ENCODE measurements at regions not wholly inside any gene's neighbourhood (a gene's known extent, or its start where the extent isn't known, plus 50 kb on each side); places are given as distances from the start of the nearest gene placed in this dataset.

DNA sequence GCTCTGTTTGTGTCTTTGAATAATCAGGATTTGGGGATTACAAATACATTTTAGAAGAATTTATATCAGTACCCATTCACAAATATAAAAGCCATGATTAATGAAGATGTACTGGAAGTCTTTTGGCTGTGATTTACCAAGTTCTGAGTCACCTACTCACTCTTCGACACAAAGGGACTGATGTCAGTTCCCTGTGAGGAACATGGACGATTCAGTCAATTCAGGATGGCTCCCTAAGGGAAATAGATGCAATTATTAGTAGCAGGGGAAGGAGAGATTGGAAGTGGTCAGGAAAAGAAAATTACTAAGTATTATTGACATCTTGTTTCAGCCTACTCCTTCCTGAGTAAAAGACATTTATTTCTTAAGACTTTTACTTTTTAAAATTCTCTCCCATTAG, 550.7 kb upstream of the SLIT2 start:
- DNase-seq = no peak

DNA sequence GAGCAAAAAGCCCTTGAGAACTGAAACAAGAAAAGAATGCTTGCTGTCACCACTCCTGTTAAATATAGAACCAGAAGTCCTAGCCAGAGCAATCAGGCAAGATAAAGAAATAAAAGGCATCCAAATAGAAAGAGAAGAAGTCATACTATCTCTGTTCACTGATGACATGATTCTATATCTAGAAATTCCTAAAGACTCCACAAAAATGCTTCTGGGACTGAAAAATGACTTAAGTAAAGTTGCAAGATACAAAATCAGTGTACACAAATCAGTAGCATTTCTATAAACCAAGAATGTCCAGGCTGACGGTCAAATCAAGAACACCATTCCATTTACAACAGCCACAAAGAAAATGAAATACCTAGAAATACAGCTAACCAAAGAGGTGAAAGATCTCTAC, 552.7 kb upstream of the SLIT2 start:
- DNase-seq = no peak

DNA sequence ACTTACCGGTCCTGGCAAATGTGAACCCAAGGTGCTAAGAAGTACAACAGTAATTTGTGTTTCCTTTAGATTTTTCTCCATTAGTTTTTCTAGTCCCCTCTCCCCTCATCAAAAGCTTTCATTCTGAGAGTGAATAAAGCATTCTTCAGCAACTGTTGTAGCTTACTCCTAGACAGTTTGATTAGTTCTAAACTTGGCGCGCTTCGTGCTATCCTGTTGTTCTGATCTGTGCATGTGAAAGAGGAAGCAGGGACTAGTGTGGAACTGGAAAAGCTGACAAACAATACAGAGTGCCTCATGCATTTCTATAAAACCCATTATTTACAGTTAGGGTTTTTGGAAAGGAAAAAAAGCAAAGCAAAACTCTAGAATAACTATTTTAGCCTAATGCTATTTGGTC, 556.9 kb upstream of the SLIT2 start:
- DNase-seq = no peak

DNA sequence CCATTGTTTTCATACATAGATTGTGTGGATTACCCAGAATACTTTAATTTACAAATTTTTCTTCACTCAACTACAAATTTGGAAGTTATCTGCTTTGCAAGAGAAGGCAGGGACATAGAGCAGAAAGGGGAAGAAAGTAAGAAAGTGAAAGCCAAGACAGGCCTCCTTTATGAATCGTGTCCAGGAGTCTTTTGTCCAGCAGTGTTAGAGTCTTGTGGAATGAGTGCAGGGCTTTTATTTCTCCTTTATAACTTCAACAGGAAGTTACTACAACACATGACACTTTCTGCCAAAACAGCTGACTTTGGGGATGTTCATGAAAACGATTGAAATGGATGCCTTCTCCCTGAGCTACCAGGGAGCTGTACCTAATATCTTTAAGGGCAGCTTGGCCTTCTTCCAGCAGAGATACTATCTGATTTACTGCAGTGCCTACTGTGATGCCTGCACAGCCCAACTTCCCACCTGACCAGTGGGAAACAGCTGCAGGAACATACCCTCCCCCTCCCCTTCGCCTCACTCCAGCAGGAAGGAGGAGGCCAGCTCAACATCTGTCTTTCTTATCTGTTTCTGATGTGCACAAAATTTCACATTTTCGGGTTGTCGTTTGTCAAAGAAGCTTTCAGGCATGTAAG, 557.7 kb upstream of the SLIT2 start:
- DNase-seq = no peak

DNA sequence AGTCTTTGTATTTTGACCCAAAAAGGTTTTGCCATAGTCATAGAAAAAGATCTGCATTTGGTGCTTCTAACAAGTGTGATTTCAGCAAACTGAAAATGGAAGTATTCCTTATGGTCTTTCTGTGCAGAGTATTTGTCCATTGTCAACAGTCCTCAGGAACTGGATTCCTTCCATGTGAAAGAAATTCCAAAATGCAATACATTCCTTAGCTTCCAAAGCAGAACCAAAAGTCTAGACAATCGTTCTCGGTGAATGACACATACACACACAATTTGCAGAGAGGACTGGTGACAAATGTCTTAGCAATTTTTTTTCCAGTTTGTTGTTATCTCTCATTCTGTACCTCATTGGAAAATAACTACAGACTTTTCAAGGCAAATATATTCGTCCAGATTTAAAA, 562.2 kb upstream of the SLIT2 start:
- DNase-seq = no peak

DNA sequence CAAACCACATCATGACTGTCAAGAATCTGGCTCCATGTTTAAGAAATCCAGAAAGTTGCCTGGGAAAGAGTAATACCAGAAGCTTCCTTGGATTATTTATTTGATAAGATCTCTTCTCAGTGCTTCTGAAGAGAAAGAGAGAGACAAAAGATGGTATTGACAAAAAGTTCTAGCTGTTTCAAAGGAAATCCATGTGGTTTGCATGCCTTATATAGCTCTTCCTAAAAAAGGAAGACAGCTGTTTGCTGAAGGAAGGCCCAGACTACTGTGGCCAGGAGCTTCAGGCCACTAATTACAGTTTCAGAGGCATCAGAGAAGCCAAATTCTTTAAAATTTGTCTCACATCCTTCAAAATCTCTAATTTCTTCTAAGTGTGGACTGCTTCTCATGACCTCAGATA, 565.2 kb upstream of the SLIT2 start:
- DNase-seq = no peak

DNA sequence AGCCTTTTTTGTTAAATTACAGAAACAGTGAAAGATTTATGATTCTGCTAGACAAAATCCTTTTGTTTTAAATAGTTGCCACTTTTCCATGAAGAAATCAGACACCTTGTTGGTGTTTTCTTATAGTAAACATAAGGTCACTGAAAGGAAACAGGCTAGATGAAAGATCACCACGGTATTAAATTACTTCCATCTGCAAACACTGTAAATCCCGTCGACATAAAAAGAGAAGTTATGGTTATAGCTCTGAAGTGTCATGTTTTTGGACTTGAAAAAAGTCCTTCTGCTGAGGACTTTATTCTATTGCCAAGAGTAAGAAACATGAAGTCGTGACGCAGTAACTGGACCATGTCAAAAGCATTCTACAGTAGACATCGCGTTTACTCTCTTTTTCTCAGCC, 567.6 kb upstream of the SLIT2 start:
- DNase-seq = no peak

DNA sequence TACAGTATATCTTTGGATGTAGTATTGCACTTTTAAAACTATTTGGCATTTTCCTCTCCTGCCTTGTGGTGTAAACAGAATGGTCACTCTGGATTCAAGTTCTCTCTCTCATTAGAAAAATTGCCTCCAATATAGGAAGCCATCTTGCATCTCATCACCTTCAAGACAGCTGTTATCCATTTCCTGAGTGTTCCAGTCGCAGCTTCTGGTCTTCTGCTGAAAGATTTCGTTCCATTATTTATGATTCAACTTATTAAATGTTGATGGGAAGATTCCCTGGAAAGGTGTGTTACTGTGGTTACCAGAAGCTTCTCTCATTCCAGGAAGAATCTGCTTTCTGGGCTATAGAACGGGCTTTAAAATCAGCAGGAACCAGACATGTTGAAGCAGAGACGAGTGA, 568.3 kb upstream of the SLIT2 start:
- no peak for DNase-seq

DNA sequence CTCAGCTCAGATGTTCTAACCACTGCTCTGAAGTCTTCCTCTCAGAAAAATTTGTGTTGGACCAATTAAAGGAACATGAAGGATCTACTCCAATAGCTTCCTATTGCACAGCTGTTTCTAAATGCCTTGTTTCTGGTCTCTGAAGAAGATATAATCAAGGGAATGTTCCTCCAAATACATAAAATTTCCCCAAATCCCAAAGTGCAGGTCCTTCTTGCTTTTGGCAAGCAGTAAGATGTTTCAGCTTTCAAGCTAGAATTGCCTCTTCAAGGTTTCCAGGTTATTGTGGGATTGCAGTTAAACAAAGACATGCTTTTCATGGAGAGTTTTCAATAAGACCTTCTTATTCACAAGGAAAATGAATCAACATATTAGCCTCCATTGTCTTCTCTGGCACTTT, 574.5 kb upstream of the SLIT2 start:
- no peak for DNase-seq

DNA sequence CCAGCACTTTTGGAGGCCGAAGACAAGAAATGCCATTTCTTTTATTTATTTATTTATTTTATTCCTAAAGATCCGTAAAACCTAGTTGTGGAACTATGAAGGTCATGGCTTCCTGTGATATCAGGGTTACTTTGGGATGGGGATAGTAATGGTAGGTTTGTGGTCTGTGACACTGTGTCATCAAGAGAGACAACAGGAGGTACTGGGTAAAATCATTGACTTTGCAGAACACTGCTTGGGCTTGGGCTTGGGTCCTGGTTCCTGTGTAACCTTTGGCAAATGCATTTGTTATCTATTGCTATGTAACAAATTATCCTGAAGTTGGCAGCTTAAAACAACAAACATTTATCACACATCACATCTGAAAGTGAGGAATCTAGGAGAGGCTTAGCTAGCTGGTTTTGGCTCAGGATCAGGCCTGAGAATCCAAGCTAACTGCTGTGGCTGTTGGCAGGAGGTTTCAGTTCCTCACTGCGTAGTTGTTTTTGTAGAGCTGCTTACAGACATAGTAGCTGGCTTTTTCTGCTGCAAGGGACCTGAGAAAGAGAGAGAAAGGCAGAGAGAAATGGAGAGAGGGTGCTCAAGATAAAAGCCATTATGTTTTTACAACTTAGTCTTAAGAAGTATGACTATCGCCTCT, 576.4 kb upstream of the SLIT2 start:
- no peak for DNase-seq

DNA sequence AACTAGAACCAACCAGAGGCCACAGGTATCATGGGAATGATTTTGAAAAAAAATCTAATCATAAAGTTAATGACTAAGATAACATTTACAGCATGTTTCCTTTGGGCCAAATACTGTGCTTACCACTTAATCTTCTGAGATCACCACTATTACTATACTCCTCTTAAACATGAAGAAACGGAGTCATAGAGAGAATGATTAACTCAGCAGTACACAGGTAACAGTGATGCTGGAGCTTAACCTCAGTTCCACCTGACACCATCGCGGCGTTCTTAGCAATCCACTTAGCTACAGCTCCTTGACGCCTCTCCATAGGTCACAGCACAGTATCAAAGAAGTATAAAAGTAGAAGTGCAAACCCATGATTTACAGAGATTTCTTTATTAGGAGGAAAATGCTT, 592.6 kb upstream of the SLIT2 start:
- DNase-seq = no peak

DNA sequence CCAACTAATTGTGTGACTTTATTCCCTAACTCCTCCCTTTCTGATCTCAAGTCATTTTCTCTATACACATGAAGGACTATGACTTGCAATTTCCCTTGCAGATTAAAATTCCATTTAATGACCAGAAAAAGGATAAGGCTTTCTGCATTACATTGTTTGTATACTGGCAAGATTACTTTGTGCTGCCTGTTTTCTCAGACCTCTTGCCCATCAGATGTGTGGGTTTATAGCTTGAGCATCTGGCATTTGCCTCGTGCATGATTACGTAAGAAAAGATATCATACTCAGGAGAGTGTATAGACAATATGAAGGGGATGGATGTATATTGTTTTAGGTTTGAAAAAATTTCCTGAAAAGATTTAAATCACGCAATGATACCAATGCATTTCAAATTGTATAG, 593.8 kb upstream of the SLIT2 start:
- DNase-seq = no peak

DNA sequence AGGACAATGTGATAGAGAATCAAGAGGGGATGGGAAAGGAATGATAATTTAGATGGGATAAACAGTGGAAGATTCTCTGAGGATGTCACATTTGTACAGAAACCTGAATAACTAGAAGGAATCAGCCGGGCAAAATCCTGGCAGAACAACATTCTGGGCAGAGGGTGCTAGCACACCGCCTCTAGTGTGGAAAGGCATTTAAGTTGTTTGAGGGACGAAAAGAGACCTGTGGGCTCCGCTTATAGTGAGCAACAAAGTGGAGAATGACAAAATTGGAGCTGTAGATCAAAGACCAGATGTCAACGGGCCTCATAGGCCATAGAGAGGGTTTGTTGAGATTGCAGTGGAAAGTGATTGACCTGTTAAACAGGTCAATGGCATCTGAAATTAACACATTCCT, 596.0 kb upstream of the SLIT2 start:
- no peak for DNase-seq

DNA sequence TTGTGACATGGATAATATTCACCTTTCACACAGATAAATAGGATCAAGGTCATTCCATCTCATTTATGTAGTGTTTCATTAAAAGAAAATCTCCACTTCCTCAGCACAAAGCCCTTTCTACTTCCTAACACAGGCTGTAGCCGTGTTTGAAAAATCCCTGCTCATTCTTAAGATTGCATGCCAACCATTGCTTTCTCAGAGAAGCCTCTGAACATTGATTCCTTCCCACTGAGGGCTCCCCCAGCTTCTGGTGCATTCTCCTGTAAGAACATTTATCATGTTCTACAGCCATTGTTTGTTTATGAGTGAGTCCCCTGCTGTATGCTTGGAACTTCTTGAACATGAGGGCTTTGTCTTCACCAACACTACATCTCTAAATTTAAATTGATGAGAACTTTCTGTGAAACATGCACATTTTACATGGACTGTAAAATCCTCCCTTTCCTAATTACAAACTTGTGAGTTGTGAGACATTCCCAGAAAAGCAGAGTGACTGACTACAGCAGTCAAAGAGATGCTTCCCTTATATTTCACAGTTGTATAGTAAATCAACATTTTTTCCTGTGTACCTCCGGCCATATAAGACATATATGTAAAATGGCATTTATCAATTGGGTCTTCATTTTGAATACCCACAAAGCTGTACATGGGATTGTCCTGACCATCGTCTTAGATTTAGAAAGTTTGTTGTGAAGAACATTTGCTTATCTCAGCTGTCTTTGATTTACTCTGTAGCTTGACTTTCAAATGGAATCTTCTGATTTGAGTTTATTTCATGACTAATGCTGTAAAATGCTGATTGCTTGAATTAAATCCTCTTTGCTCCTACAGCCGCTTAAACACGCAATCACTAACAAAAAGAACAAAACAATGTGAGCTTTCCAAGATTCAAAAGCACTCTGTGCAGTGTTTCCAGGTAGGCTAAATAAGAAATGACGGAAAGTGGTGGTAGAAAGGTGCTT, 600.5 kb upstream of the SLIT2 start:
- DNase-seq = no peak

DNA sequence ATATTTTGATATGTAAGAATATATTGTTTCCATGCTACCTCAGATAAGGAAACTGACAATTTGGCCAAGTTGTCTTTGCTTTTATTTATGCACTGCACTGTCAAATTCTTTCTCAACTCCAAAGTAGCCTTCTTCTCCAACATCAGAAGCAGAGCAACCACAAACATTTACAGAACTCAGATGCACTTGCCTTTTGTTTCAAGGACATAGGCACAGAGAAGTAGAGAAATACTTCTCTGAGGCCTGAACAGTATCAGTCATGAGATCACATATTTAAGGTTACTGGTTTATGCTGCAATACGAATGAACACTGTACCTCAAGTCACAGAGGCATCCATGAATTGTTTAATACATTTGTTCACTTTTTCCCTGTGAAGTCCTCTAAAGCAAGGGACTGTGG, 606.1 kb upstream of the SLIT2 start:
- DNase-seq = no peak

DNA sequence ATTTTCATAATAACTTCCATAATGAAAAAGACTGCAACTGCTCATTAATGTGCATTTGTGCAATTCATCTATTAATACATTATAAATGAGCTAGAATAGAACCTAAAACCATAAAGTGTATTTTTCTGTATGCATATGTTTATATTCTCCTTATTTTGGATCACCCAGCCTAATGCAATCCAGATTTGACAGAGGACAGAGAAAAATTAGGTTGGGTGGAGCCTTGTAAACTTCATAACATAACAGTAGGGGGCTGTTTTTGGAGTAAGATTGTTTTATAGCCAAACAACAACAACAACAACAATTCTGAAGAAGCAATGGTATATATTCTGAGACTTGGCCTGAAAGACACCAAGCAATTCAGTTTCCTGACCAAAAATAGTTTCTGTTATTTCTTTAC, 615.3 kb upstream of the SLIT2 start:
- DNase-seq = no peak

DNA sequence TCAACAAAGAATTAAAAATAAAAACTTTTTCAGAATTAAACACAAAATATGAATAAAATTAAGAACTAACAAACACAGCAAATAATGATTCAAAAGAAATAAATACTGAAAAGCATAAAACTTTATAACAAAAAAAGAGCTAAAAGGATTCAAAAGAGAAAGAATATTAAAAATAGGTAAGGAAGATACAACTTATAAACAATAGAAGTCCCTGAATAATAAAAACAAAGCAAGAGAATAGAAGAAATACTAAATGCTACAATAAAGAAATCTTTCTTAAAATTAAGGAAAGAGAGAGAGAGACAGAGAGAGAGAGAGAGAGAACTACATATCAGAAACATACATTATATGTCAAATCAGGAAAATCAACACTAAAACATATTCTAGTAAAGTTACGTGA, 619.9 kb upstream of the SLIT2 start:
- DNase-seq = no peak

DNA sequence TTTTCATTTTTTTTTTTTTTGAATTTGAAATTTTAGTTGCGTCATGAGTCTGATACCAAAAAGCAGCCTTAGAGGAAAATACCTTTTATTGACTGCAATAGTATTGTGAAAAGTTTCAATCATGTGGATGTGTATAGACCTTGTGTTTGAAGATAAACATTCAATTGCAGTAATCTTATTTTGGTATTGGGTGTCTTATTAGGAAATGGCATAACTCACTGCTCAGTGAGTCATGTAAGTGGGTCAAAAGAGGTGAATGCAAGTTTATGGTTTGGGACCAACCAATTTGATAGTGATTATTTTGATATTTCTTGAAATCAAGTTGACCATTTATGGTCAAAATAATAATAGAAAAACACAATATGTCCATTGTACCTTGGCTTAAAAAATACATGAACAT, 627.8 kb upstream of the SLIT2 start:
- no peak for DNase-seq

DNA sequence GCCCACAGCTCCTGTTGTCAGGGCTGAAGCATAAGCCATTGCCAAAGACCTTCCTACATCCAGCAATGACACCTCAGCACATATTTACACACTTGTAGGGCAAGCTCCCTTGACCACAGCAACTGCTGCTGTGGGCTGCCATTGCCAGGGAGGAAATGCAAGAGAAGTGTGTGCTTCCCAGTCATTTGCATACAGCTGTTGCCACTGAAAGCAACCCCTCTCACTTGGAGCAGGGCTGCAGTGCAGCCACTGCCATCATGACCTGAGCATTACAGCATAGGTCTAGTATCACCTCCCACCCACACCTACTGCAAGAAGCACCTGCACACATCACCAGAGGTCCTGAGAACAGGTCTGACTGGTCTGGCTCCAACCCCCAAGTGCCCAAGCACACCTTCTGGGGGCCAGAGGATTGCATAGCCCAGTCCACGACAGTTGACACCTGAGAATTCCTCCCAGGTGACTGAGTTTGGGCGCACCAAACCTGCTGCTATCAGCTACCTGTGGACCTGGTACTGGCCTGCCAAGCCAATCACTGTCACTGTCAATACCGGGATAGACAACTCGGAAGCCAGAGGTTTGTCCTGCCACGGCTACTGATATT, 636.5 kb upstream of the SLIT2 start:
- no peak for DNase-seq

DNA sequence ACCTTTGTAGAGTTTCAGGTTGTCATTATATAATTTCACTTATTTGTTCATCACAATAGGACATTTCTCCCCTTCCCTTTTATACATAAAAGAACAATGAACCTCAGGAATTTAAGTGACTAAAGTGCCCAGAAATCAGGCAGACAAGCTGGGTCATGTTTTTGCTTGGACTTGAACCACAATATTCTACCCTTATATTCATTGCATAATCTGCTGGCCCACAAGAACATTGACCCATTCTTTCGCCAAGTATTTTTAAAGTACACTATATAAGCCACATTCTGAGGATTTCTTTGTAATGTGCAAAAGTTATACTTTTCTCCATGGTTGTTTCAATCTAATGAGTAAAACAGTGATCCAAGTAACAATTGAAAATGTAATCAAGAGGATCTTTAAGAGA, 637.5 kb upstream of the SLIT2 start:
- DNase-seq = no peak

DNA sequence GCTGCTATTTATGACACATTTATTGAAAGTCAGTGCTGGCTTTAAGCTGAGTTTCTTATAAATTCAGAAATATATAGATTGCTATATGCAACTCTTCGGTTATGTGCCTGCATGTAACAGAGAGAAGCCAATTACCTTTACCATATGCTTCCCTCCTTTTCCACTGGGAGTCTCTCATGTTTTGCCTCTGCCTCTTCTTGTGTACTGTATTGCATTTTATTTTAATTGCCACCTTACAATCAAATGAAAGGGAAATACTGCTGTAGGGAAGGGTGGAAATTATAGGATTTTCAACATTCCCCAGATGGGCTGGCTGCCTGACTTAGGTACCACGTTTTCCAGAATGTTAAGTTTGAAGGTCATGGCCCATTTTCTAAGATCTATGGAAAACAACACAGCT, 655.4 kb upstream of the SLIT2 start:
- DNase-seq = no peak

DNA sequence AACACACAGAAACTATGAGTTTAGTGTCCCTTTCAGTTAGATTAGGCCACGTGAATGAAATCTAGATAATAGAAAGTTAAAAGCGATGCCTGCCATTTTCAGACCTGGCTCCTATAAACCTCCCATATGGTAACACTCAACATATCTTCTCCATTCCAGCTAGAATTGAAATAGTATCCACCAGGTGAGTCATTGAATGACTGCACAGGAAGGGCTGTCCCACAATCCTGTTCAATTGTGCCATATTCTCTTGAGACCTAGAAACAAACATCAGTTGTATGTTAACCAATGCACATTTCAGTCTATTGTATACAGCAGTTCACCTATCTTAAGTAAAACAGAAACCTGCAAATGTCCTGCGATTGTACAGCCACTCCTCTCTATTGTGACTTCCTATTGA, 659.3 kb upstream of the SLIT2 start:
- DNase-seq = no peak

DNA sequence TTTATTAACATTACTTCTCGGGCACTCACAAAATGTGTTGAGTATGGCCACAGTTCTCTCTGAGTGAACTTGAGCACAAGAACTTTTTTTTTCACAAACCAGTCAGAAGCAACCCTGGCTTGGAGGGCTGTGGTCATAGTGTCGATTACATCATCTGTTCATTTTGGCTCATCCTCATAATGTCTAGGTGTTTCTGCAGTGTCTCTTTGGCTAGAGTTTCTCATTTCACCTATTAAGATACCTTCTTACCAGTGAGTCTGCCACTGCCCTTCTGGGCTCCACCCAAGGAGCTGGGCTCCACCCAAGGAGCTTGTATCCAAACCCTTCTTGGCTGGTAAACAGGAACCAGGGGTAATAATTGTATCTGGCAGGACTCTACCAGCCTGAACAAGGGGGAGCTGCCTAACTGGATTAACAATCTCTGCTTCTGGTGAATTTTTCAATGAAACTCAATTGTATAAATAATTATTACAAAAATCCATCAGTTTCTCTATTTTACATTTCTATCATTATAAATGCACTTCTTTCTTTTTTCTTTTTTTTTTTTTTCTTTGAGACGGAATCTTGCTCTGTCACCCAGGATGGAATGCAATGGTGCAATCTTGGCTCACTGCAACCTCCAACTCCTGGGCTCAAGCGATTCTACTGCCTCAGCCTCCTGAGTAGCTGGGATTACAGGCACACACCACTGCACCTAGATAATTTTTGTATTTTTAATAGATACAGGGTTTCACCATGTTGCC, 667.7 kb upstream of the SLIT2 start:
- no peak for DNase-seq

Data from T1000 (cell line).